GM12865 (cell line): ENCODE measurements at regions not wholly inside any gene's neighbourhood (a gene's known extent, or its start where the extent isn't known, plus 50 kb on each side); places are given as distances from the start of the nearest gene placed in this dataset.

ENCODE experiments used
- DNase-seq: peaks from one replicate; pipeline ENCODE4 v3.0.0; 2010; ENCODE audit warnings: low read depth
- H3K4me3 ChIP-seq: 2 replicates; pipeline ENCODE4 v1.5.1; 2011; ENCODE audit warnings: mild to moderate bottlenecking, low read depth, low read length, control low read depth
- TF ChIP-seq, protein P1 (sequence below): IDR thresholded peaks from 2 replicates; pipeline ENCODE4 v1.5.1; 2011; ENCODE audit warnings: low read length, control low read depth, low read depth, inconsistent platforms; ENCODE audit not compliant: insufficient read depth; ENCODE audit errors: missing control alignments

DNA sequence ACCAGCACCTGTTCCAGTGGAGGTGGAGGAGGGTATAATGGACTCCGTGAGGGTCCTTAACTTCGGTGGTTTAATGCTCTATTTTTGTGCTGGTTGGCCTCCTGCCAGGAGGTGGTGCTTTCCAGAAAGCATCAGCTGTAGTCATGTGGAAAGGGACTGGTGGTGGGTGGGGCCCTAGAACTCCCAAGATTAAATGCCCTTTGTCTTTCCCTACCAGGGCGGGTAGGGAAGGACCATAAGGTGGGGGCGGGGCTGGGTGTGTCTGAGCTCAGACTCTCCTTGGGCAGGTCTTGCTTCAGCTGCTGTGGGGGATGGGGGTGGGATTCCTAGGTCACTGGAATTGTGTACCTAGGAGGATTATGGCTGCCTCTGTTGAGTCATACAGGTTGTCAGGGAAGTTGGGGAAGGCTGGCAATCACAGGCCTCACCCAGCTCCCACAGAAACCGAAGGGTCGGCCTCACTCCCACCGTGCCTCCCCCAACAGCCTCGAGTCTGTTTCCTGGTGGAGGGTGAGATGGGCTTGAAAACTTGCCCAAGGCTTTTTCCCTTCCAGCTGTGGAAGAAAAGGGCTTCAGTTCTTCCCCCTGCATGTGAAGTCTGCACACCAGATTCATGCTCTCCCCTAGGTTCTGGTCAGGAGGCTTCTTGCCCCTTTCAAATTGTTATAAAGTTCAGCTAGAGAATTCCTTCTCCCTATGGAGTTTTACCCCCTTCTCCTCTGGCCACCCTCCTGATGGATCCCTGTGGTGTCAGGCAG is 60.3 kb upstream of the CLDN10 start:
- H3K4me3 ChIP-seq = no peak overlapping the region
- no peak for DNase-seq
- TF ChIP-seq, protein P1, sequence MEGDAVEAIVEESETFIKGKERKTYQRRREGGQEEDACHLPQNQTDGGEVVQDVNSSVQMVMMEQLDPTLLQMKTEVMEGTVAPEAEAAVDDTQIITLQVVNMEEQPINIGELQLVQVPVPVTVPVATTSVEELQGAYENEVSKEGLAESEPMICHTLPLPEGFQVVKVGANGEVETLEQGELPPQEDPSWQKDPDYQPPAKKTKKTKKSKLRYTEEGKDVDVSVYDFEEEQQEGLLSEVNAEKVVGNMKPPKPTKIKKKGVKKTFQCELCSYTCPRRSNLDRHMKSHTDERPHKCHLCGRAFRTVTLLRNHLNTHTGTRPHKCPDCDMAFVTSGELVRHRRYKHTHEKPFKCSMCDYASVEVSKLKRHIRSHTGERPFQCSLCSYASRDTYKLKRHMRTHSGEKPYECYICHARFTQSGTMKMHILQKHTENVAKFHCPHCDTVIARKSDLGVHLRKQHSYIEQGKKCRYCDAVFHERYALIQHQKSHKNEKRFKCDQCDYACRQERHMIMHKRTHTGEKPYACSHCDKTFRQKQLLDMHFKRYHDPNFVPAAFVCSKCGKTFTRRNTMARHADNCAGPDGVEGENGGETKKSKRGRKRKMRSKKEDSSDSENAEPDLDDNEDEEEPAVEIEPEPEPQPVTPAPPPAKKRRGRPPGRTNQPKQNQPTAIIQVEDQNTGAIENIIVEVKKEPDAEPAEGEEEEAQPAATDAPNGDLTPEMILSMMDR = no peak

DNA sequence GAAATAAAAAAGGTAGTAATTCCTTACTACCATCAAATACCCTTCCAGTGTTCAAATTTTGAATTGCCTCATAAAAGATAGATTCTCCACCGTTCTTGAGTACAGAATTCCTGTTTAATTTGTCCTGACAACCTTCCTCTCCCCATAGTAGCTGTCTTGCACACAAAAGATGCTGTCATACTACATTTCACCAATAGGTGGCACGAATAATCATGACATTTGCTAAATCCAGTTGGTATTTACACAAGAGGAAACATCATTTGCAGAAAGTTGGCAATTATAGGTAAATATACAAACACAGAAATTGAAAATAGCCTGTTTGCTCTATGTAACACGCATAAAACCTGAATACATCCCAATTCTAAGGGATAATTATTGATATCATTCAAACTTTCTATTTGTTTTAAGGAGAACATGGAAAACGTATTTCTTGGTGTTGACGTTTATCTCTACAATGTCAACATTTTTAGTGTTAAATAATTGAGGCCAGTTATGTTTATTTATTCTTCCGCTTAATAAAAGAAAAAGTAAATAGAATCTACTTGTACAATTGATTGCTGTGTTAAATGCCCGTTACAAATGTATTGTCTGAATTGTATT is 58.3 kb upstream of the CLDN10 start:
- TF ChIP-seq, protein P1 = peak; percentile 56
- DNase-seq = peak; percentile 76
- no peak overlapping the region for H3K4me3 ChIP-seq

DNA sequence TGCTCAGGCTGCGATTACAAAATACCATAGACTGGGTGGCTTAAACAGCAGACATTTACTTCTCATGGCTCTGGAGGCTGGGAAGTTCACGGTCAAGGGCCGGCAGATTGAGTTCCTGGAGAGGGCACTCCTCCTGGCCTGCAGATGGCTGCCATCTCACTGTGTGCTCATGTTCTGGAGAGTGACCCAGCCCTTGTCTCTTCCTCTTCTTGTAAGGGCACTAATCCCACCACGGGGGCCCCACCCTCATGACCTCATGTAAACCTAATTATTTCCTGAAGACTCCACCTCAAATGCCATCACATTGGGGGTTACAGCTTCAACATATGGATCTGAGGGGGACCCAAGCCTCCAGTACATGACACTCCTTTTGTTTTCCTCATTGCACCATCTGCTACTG is 56.0 kb upstream of the CLDN10 start:
- no peak overlapping the region for H3K4me3 ChIP-seq
- no peak for DNase-seq
- TF ChIP-seq, protein P1 = no peak

DNA sequence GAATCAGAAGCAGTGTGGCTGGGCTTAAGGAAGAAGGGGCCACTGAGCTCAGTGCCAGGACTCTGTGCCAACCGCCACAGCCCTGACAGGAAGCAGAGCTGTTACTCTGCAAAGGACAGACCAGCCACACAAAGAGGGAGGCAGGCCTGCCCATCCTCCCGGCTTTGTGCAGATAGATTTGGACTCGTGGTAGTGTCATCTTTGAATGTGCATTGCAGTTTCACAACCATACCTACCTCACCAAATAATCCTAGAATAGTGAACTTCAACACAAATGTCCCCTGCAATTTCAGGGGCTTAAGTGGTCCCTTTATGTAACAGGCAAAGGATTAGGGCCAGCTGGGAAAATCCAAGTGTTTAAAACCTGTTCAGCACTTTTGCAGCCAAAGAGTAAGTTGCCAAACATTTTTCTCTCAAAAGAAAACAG is 55.1 kb upstream of the CLDN10 start:
- no peak overlapping the region for H3K4me3 ChIP-seq
- TF ChIP-seq, protein P1 = no peak
- DNase-seq = no peak

DNA sequence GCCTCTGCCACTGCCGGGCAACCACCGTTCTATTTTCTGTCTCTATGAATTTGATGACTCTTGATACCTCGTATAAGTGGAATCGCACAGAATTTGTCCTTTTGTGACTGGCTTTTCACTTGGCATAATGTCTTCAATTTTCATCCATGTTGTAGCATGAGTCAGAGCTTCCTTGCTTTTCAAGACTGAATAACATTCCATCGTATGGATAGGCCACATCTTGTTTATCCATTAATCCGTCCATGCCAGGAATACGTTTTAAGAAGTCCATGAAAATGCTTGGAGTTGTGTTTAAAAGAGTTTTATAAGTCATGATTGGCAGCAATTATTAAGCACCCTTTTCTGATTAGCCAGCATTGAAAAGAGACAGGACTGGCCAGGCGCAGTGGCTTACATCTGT is 53.6 kb upstream of the CLDN10 start:
- no peak overlapping the region for H3K4me3 ChIP-seq
- DNase-seq = no peak
- TF ChIP-seq, protein P1 = no peak

DNA sequence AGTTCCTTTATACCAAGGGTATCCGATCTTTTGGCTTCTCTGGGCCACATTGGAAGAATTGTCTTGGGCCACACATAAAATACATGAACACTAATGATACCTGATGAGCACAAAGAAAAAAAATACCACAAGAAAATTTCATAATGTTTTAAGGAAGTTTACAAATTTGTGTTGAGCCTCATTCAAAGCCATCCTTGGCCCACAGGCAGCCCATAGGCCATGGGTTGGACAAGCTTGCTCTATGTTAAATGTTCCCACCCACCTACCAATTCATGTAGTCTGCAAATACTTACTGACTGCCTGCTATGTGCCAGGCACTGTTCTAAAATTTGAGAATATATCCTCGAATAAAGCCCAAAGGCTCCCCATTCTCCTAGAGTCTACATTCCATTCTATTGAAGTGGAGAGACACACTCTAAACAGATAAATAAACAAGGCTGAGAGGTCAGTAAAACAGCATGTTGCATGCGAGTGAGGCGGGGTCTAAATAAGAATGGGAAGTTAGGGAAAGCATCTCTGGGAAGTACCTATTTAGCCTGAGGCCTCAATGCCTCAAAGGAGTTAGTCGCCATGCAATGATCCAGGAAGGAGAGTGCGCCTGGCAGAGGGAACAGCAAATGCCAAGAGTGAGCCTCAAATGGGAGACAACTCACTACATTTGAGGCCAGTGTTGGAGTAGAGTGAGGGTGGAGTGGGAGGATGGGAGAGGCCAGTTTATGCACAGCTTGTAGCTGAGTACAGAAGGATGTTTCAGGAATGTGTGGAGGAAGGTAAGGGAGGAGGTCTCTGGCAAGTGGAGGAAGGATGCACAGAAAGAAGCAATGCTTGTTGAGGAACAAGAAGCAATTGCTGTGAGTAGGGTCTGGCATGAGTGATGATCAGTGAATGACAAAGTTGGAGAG is 52.5 kb upstream of the CLDN10 start:
- TF ChIP-seq, protein P1 = no peak
- H3K4me3 ChIP-seq = no peak overlapping the region
- no peak for DNase-seq
